Subcutaneous abdominal adipose tissue (tissue), 5 donors: ENCODE measurements at regions not wholly inside any gene's neighbourhood (a gene's known extent, or its start where the extent isn't known, plus 50 kb on each side); places are given as distances from the start of the nearest gene placed in this dataset.

Experiments
- H3K27ac ChIP-seq: one replicate; pipeline ENCODE4 v1.7.0; 2013; ENCODE audit warnings: low read depth, mild to moderate bottlenecking, inconsistent platforms, low read length, moderate library complexity
- H3K27me3 ChIP-seq, 5 donors: one replicate each; pipeline ENCODE4 v1.7.0; 2013; ENCODE audit warnings: low read length in 5 of 5, inconsistent platforms in 1 of 5; ENCODE audit not compliant: control insufficient read depth in 5 of 5, insufficient read depth in 4 of 5
- H3K36me3 ChIP-seq, 5 donors: one replicate each; pipeline ENCODE4 v1.7.0; 2013; ENCODE audit warnings: low read length in 5 of 5; ENCODE audit not compliant: control insufficient read depth in 5 of 5, insufficient read depth in 5 of 5
- H3K4me1 ChIP-seq, 5 donors: one replicate each; pipeline ENCODE4 v1.7.0; 2013; ENCODE audit warnings: low read length in 5 of 5, mild to moderate bottlenecking in 3 of 5, moderate library complexity in 1 of 5; ENCODE audit not compliant: control insufficient read depth in 5 of 5, insufficient read depth in 5 of 5
- H3K4me3 ChIP-seq, 5 donors: one replicate each; pipeline ENCODE4 v1.7.0; 2013; ENCODE audit warnings: low read length in 5 of 5, low read depth in 1 of 5
- H3K9ac ChIP-seq, 5 donors: one replicate each; pipeline ENCODE4 v1.7.0; 2013; ENCODE audit warnings: low read length in 5 of 5, mild to moderate bottlenecking in 4 of 5, moderate library complexity in 3 of 5
- H3K9me3 ChIP-seq, 5 donors: one replicate each; pipeline ENCODE4 v1.7.0; 2013; ENCODE audit warnings: low read length in 5 of 5; ENCODE audit not compliant: control insufficient read depth in 5 of 5
- donor health status: healthy.
- donor health status: healthy.
- donor health status: healthy.
- donor health status: healthy.
- donor health status: healthy.

DNA sequence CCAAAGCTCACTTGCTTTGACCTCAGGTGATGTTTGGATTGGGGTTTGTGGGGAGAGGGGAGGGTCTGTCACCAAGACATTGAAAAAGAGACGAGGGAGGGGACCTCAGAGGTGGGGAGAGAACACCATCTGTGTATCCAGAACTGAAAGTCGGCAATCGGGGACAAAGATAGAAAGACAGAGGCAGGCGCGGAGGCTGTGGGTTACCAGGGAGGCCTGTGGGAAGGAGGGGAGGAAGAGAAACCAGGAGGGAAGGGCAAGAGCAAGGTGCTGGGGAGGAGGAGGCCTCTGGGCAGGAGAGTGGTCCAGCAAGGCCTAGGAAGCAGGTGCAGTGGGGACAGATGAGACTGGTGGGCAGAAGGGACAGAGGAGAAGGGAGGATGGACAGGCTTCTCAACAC lies 211.2 kb downstream of the CDC5L start:
- Histone ChIP-seq H3K4me1 (peaks cover 0 to 5% (median 0%) of the 10 kb centered on the region in 5 donors), H3K9me3 (peaks cover 0 to 5% (median 0%) of the 10 kb centered on the region in 5 donors), H3K4me3 (no peak overlapping the region), H3K9ac (no peak overlapping the region), H3K27ac (no peak overlapping the region), H3K27me3 (peaks cover 0 to 4% (median 0%) of the 10 kb centered on the region in 5 donors), H3K36me3 (no peaks in the 10 kb centered on the region)

DNA sequence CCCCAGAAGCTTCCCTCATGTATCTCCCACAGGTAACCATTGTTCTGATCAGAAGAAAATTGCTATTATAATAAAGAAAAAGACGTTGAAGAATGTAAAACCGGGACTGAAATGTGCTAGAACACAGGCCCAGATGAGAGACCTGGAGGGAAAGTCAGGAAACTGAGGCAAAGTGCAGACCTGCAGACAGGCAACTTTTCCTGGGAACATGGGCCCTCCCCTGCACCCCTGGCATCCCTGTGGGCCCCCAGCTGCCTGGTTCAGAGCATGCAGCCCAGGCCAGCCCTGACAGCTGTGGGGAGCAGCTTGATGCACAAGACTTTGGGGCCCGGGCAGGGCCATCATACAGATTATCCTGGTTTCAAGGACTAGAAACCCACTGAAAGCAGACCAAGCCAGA lies 212.2 kb downstream of the CDC5L start:
- peaks cover 0 to under 1% (median 0%) of the 10 kb centered on the region in 5 donors for H3K27me3 ChIP-seq
- no peaks in the 10 kb centered on the region for H3K4me1 ChIP-seq
- H3K36me3 ChIP-seq = no peaks in the 10 kb centered on the region
- H3K4me3 ChIP-seq = no peak overlapping the region
- H3K9me3 ChIP-seq = peaks cover 0 to 5% (median 0%) of the 10 kb centered on the region in 5 donors
- H3K27ac ChIP-seq = no peak overlapping the region
- H3K9ac ChIP-seq = no peak overlapping the region

DNA sequence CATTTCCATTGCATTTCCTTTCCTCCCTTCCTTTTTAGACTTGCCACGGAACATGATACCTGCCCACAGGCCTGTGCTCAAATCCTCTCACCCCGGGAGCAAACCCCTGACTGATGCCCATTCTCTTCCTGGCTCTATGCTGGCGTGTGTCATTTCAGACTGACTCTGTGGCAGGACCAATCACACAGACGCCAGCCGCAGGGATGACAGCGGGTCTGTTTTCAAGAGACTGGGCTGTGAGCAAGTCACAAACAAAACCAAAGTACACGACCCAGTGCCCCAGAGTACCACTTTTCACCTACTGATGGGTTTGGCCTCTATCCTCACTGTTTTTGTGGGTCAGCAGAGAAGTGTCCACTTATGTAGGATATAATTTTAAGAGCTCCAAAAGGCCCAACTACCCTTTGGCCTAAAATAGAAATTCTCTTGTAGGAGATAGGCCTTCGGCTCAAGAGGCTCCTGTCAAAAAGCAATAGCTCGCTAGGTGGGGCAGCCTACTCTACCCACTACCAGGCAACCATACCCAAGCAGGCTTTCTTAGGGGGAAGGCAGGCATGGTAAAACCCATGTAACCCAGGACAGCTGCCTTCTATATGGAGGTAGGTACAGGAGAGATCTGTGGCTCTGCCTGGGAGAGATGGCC lies 215.7 kb downstream of the CDC5L start:
- H3K9ac ChIP-seq = no peak overlapping the region
- H3K9me3 ChIP-seq = no peaks in the 10 kb centered on the region
- no peaks in the 10 kb centered on the region for H3K4me1 ChIP-seq
- H3K27me3 ChIP-seq = peaks cover 0 to 2% (median 0%) of the 10 kb centered on the region in 5 donors
- H3K4me3 ChIP-seq = no peak overlapping the region
- no peak overlapping the region for H3K27ac ChIP-seq
- no peaks in the 10 kb centered on the region for H3K36me3 ChIP-seq

DNA sequence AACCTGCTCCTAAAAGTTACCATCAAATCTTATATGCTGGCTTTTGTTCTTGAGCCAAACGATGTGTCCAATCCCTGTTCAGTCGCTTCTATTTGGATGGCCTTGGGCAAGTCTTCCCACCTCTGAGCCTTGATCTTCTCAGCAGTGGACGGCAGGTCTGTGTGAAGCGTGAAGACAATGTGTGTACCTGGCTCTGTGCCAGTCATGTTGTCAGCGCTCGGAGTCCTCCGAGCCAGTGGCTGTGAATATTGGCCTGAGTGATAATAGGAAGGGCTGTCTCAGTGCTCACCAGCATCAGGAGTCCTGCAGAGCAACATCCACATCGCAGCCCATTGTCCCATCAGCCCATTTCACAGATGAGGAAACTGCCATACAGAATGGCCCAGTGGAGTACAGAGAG lies 219.0 kb downstream of the CDC5L start:
- H3K9me3 ChIP-seq = peaks cover 0 to 2% (median 0%) of the 10 kb centered on the region in 5 donors
- H3K4me3 ChIP-seq = no peak overlapping the region
- H3K27ac ChIP-seq = no peak overlapping the region
- H3K4me1 ChIP-seq = no peaks in the 10 kb centered on the region
- H3K27me3 ChIP-seq = peaks cover 0 to 4% (median 0%) of the 10 kb centered on the region in 5 donors
- H3K36me3 ChIP-seq = no peaks in the 10 kb centered on the region
- H3K9ac ChIP-seq = no peak overlapping the region

DNA sequence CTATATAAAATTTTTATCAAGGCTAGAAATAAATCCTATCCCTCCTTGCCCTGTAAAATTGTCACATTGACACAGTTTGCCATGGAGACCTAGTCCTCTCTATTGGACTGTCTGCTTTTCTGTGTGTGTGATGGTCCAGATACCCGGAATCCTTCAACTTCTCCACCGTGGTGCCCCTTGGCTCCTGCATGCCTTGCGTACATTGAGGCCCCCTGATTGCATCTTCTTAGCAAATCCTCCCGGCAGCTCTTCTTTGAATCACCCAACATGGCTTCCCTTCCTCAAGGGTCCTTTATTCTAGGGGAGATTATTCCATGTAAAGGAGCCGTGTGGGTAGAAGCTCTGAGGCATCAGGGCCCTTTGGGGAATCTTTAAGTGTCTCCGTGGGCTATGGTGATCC lies 219.5 kb downstream of the CDC5L start:
- Histone ChIP-seq H3K4me1 (no peaks in the 10 kb centered on the region), H3K4me3 (no peak overlapping the region), H3K27ac (no peak overlapping the region), H3K9me3 (peaks cover 0 to 2% (median 0%) of the 10 kb centered on the region in 5 donors), H3K36me3 (no peaks in the 10 kb centered on the region), H3K9ac (no peak overlapping the region), H3K27me3 (peaks cover 0 to 4% (median 0%) of the 10 kb centered on the region in 5 donors)

DNA sequence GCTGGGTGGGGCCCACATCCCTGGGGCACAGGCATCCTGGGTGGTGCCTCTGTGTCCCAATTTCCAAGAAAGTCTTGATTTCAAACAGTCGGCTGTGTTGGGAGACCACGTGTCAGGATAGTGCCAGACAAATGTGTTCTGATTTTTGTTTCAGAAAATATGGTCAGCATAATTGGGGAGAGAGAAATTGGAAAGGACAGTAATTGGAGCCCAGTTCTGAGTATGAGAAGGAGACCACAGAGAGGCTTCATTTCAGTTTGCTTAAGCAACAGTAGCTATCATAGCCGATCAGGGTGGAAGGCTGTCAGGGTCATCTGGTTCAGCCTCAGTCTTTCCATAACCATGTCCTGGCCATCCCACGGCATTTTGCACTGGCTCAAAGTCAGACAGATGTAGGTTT lies 220.7 kb downstream of the CDC5L start:
- H3K36me3 ChIP-seq = no peaks in the 10 kb centered on the region
- H3K9ac ChIP-seq = no peak overlapping the region
- peaks cover 0 to 4% (median 0%) of the 10 kb centered on the region in 5 donors for H3K27me3 ChIP-seq
- no peak overlapping the region for H3K27ac ChIP-seq
- peaks cover 0 to 2% (median 0%) of the 10 kb centered on the region in 5 donors for H3K9me3 ChIP-seq
- no peaks in the 10 kb centered on the region for H3K4me1 ChIP-seq
- H3K4me3 ChIP-seq = no peak overlapping the region

DNA sequence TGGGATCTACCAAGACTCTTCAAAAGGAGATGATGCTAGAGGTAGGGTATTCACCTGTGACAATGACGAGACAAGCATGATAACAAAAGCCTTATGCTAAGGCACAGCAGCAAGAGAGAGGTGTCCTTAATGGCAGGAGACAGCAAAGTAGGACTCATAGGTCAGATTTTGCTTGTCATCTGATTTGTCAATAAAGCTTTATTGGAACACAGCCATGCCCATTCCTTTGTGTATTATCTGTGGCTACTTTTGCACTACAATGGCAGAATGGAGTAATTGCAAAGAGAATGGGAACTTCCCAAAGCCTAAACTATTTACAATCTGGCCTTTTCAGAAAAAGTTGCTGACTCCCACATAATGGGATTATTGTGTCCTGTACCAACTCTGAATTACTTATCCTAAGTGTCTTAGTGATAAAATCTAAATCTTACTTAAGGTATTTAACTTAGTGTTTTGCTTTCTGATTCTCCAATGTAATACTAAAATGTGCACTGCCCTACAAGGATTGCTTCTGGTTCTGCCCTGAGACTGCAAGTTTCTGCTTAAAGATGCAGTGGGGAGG lies 221.6 kb downstream of the CDC5L start:
- Histone ChIP-seq H3K9ac (no peak overlapping the region), H3K27ac (no peak overlapping the region), H3K4me1 (peaks cover 0 to 5% (median 0%) of the 10 kb centered on the region in 5 donors), H3K36me3 (no peaks in the 10 kb centered on the region), H3K27me3 (peaks cover 0 to 4% (median 0%) of the 10 kb centered on the region in 5 donors), H3K4me3 (no peak overlapping the region), H3K9me3 (peaks cover 0 to 2% (median 0%) of the 10 kb centered on the region in 5 donors)

DNA sequence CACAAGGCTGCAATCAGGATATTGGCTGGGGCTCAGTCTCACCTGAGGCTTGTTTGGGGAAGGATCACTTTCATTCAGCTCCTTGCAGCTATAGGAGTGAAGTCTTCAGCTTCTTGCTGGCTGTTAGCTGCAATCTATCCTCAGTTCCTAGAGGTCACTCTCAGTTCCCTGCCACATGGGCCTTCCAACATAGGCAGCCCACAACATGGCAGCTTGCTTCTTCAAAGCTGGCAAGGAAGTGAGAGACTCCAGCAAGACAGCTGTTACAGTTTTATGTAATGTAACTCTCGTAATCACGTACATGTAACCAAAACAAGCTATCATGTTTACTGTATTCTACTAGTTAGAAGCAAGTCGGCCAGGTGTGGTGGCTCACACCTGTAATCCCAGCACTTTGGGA lies 226.9 kb downstream of the CDC5L start:
- Histone ChIP-seq H3K36me3 (no peaks in the 10 kb centered on the region), H3K4me3 (no peak overlapping the region), H3K27ac (no peak overlapping the region), H3K4me1 (peaks cover 0 to 19% (median 8%) of the 10 kb centered on the region in 5 donors), H3K9me3 (peaks cover 0 to 2% (median 0%) of the 10 kb centered on the region in 5 donors), H3K27me3 (peaks cover 0 to 4% (median 0%) of the 10 kb centered on the region in 5 donors), H3K9ac (no peak overlapping the region)

DNA sequence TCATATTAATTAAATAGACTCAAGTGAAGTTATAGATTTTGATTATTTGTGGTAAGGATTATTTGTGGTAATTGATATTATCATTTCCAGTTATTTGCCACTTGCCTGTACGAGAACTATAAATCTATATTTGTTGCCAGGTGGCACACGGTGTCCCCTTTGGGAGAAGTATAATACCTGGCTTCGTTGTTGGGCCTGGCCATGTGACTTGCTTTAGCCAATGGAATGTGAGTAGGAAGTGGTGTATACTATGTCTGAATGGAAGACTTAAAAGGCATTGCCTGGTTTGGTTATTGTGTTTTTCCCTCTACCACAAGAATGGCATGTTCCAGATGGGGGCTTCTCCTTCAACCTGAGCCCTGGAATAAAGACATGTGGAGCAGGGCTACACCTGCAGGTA lies 228.1 kb downstream of the CDC5L start:
- Histone ChIP-seq H3K9ac (no peak overlapping the region), H3K9me3 (no peaks in the 10 kb centered on the region), H3K4me1 (peaks cover 0 to 19% (median 8%) of the 10 kb centered on the region in 5 donors), H3K4me3 (no peak overlapping the region), H3K27ac (no peak overlapping the region), H3K36me3 (no peaks in the 10 kb centered on the region), H3K27me3 (no peaks in the 10 kb centered on the region)

DNA sequence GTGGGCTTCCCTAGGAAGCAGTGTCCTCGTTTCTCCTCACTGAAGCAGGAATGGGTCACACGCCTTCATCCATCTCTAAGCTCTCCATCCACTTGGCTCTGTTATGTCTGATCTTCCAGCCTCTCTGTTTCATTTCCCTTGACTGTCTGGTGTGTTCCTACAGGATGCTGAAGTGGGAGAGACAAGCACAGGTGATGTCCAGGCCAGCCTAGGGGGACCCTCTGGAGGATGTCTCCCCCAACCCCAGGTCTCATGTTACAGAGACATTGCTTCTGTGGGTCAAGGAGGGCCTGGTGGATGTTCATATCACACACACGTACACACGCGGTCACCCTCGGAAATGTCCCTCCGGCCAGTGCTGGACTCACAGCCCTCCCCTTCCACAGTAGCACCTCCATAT lies 229.9 kb downstream of the CDC5L start:
- no peak overlapping the region for H3K27ac ChIP-seq
- no peak overlapping the region for H3K9ac ChIP-seq
- H3K4me1 ChIP-seq = peaks cover 0 to 23% (median 8%) of the 10 kb centered on the region in 5 donors
- no peaks in the 10 kb centered on the region for H3K9me3 ChIP-seq
- H3K27me3 ChIP-seq = peaks cover 0 to 4% (median 0%) of the 10 kb centered on the region in 5 donors
- H3K4me3 ChIP-seq = no peak overlapping the region
- H3K36me3 ChIP-seq = no peaks in the 10 kb centered on the region
